ENCODE measurements at regions not wholly inside any gene's neighbourhood (a gene's known extent, or its start where the extent isn't known, plus 50 kb on each side); places are given as distances from the start of the nearest gene placed in this dataset.
"Not testable (repeated sequence)": the region's sequence is repeated elsewhere in the genome, so short reads cannot be mapped to it uniquely, and the experiment has no call there.

GRCh38 chr7:13727751-13728150 lies 261.7 kb downstream of the ETV1 start:
- CTCF ChIA-PET: interaction anchor here (1.3 kb wide), 1 partner anchor 15 kb away, joined by 4 read pairs; no protein-coding TSS in a partner anchor
- intact Hi-C loops (cut with micrococcal nuclease): loop anchor here (10.0 kb wide), 1 partner anchor 1083 kb away; no protein-coding TSS in a partner anchor
- H3K9me1 ChIP-seq (replicated peaks; ENCODE audit: control insufficient read depth, extremely low read depth, insufficient read depth, low read length): no peaks in the 10 kb centered on the region
- H3K27me3 ChIP-seq (ENCODE audit: control insufficient read depth in 2 of 2, insufficient read depth in 2 of 2, low read length in 2 of 2): no peaks in the 10 kb centered on the region
- no peaks in the 10 kb centered on the region for H3K79me2 ChIP-seq (ENCODE audit: control insufficient read depth, insufficient read depth, low read length)
- no peak overlapping the region for H3K4me3 ChIP-seq (replicated peaks in 1 of 3; ENCODE audit: insufficient read depth in 1 of 3, low read depth in 1 of 3, low read length in 3 of 3)
- POLR2A ChIA-PET: no interaction called here
- no peaks in the 10 kb centered on the region for H4K20me1 ChIP-seq (replicated peaks; ENCODE audit: control insufficient read depth, extremely low read depth, insufficient read depth, low read length)
- no peaks in the 10 kb centered on the region for H3K36me3 ChIP-seq (ENCODE audit: control insufficient read depth in 2 of 2, extremely low read depth in 1 of 2, insufficient read depth in 2 of 2, low read length in 2 of 2)
- FAIRE-seq: no peak
- TF ChIP-seq JUN (IDR thresholded peaks at IDR 0.05; ENCODE audit: borderline replicate concordance, insufficient read depth, insufficient read length, low read depth): no peak
- no peak for TF ChIP-seq POLR2A (IDR thresholded peaks at IDR 0.05; ENCODE audit: low read depth, low read length)
- TF ChIP-seq FOS (IDR thresholded peaks at IDR 0.05; ENCODE audit: borderline replicate concordance, insufficient read depth, low read length): no peak
- TF ChIP-seq EZH2 (IDR thresholded peaks at IDR 0.05; ENCODE audit: borderline replicate concordance, low read depth, low read length, severe bottlenecking): no peak
- TF ChIP-seq CTCF (IDR thresholded peaks at IDR 0.05; ENCODE audit: extremely low read depth in 1 of 2, insufficient read depth in 1 of 2, low read depth in 1 of 2, low read length in 2 of 2): no peak
- TF ChIP-seq POLR2AphosphoS5 (IDR thresholded peaks at IDR 0.05; ENCODE audit: insufficient read depth, low read depth, low read length): no peak
- no peak for TF ChIP-seq GATA2 (IDR thresholded peaks at IDR 0.05; ENCODE audit: insufficient read depth, insufficient read length, low read depth, low read length)
- TF ChIP-seq MAX (IDR thresholded peaks at IDR 0.05; ENCODE audit: insufficient read depth, insufficient read length): no peak
- no peak for TF ChIP-seq MYC (IDR thresholded peaks at IDR 0.05; ENCODE audit: low read depth, low read length)
- no peak overlapping the region for H3K4me2 ChIP-seq (ENCODE audit: insufficient read depth, low read length)
- H3K9ac ChIP-seq (replicated peaks; ENCODE audit: extremely low read depth, insufficient read depth, low read length): no peak overlapping the region
- no peak for DNase-seq (ENCODE audit: low read depth, low spot score)
- no peaks in the 10 kb centered on the region for H3K9me3 ChIP-seq (replicated peaks; ENCODE audit: control insufficient read depth, insufficient read depth, low read length)
- no peak overlapping the region for H3K27ac ChIP-seq (ENCODE audit: insufficient read depth, low read depth, low read length)
- no peak overlapping the region for H2AFZ ChIP-seq (ENCODE audit: low read depth, low read length)
- H3K4me1 ChIP-seq (ENCODE audit: control insufficient read depth, extremely low read depth, insufficient read depth, low read length): no peaks in the 10 kb centered on the region
- BruUV-seq (replicated peaks): no TSS peak
- dilution Hi-C loops (cut with MboI; ENCODE audit: extremely low pct_ligation_motif_present, low sequenced_read_pairs): no loop called here

GRCh38 chr7:13728430-13728829 lies 261.0 kb downstream of the ETV1 start:
- H2AFZ ChIP-seq (ENCODE audit: low read depth, low read length); H3K4me1 ChIP-seq (ENCODE audit: control insufficient read depth, extremely low read depth, insufficient read depth, low read length); dilution Hi-C loops (cut with MboI; ENCODE audit: extremely low pct_ligation_motif_present, low sequenced_read_pairs); H3K36me3 ChIP-seq (ENCODE audit: control insufficient read depth in 2 of 2, extremely low read depth in 1 of 2, insufficient read depth in 2 of 2, low read length in 2 of 2); H3K9me3 ChIP-seq (replicated peaks; ENCODE audit: control insufficient read depth, insufficient read depth, low read length); H4K20me1 ChIP-seq (replicated peaks; ENCODE audit: control insufficient read depth, extremely low read depth, insufficient read depth, low read length); H3K9ac ChIP-seq (replicated peaks; ENCODE audit: extremely low read depth, insufficient read depth, low read length); H3K27ac ChIP-seq (ENCODE audit: insufficient read depth, low read depth, low read length); H3K4me3 ChIP-seq (replicated peaks in 1 of 3; ENCODE audit: insufficient read depth in 1 of 3, low read depth in 1 of 3, low read length in 3 of 3); H3K4me2 ChIP-seq (ENCODE audit: insufficient read depth, low read length); BruUV-seq (replicated peaks); H3K79me2 ChIP-seq (ENCODE audit: control insufficient read depth, insufficient read depth, low read length); H3K9me1 ChIP-seq (replicated peaks; ENCODE audit: control insufficient read depth, extremely low read depth, insufficient read depth, low read length); POLR2A ChIA-PET; DNase-seq (ENCODE audit: low read depth, low spot score); H3K27me3 ChIP-seq (ENCODE audit: control insufficient read depth in 2 of 2, insufficient read depth in 2 of 2, low read length in 2 of 2); FAIRE-seq: not testable (repeated sequence)
- CTCF ChIA-PET: interaction anchor here (1.3 kb wide), 1 partner anchor 14 kb away, joined by 4 read pairs; no protein-coding TSS in a partner anchor
- intact Hi-C loops (cut with micrococcal nuclease): loop anchor here (10.0 kb wide), 1 partner anchor 1084 kb away; no protein-coding TSS in a partner anchor

Data from endothelial cell of umbilical vein (primary cell).